AG10803 (cell line): ENCODE measurements at regions not wholly inside any gene's neighbourhood (a gene's known extent, or its start where the extent isn't known, plus 50 kb on each side); places are given as distances from the start of the nearest gene placed in this dataset.
"Not testable (repeated sequence)": the region's sequence is repeated elsewhere in the genome, so short reads cannot be mapped to it uniquely, and the experiment has no call there.

Source experiments
- DNase-seq: peaks from one replicate; pipeline ENCODE4 v3.0.0; 2010; ENCODE audit warnings: low read depth
- H3K4me3 ChIP-seq: 2 replicates; pipeline ENCODE4 v1.5.1; 2011; ENCODE audit warnings: mild to moderate bottlenecking, low read length, control low read depth
- TF ChIP-seq, protein P1 (sequence below): conservative IDR thresholded peaks from 2 replicates; pipeline ENCODE4 v1.5.1; 2011; ENCODE audit warnings: mild to moderate bottlenecking, low read length, control low read depth, inconsistent platforms

DNA sequence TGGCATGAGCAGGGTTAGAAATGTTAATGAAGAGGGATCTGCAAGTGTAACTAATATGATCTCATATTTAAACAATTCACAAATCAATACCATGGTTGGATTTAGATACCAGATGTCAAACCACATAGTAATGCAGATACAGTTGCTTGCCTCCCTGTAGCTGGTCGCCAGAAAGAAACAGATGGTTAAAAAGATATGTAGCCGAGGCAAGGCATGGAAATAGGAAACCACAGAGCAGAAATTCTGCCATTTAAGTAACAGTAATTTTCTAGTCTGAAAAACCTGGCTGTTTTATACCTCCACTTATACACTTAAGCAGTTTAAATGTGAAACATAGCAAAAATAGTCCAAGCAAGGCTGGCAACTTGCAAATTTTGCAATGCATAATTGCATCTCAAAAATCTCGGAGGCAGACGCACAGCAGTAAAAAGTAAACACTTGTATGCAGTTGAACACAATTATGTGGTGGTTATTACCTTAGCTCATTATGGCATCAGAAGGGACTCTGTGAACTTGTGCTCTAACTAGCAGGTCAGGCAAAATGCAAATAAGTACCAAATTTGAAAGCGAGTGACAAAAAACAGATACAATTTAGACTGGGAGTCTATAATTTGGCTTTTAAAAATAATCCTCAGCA, 126.8 kb downstream of the NAA11 start:
- TF ChIP-seq, protein P1, sequence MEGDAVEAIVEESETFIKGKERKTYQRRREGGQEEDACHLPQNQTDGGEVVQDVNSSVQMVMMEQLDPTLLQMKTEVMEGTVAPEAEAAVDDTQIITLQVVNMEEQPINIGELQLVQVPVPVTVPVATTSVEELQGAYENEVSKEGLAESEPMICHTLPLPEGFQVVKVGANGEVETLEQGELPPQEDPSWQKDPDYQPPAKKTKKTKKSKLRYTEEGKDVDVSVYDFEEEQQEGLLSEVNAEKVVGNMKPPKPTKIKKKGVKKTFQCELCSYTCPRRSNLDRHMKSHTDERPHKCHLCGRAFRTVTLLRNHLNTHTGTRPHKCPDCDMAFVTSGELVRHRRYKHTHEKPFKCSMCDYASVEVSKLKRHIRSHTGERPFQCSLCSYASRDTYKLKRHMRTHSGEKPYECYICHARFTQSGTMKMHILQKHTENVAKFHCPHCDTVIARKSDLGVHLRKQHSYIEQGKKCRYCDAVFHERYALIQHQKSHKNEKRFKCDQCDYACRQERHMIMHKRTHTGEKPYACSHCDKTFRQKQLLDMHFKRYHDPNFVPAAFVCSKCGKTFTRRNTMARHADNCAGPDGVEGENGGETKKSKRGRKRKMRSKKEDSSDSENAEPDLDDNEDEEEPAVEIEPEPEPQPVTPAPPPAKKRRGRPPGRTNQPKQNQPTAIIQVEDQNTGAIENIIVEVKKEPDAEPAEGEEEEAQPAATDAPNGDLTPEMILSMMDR, result no peak
- DNase-seq, result no peak
- no peak overlapping the region for H3K4me3 ChIP-seq

DNA sequence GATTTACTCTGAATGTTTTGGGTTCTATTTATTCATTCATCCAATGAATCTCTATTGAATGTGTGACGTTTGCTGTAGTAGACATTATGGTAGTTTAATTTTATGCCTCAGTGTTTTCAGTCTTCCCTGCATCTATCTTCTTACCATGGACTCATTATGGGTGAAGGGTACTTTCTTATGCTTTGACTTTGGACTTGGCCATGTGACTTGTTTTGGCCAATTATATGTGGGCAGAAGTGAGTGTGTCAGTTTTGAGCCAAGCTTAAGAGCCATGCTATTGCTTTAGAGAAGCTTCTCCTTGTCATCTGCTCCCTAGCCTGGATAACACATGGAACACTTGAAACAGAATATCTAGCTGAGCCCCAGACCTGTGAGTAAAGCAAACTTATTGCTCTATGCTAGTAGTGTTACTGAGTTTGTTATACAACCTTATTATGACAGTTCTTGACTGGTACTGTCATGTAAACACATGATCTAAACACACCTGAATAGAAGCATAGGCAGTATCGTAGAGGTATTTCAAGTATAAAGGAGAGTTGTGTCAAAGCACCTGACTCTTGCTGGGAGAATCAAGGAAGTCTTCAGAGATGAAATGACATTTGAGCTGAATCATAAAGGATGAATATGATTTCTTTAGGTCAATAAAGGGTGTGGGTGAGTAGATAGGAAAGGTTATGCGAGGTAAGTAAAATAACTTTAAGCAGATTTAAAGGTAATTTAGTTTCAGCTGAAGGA, 128.4 kb downstream of the NAA11 start:
- no peak overlapping the region for H3K4me3 ChIP-seq
- DNase-seq, result no peak
- TF ChIP-seq, protein P1, result no peak

DNA sequence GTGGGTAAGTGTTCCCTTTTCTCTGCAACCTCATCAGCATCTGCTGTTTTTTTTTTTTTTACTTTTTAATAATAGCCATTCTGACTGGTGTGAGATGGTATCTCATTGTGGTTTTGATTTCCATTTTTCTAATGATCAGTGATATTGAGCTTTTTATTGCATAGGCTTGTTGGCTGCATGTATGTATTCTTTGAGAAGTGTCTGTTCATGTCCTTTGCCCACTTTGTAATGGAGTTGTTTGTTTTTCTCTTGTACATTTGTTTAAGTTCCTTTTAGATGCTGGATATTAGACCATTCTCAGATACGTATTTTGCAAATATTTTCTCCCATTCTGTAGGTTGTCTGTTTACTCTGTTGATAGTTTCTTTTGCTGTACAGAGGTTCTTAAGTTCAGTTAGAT, 134.6 kb downstream of the NAA11 start:
- DNase-seq, H3K4me3 ChIP-seq: not testable (repeated sequence)

DNA sequence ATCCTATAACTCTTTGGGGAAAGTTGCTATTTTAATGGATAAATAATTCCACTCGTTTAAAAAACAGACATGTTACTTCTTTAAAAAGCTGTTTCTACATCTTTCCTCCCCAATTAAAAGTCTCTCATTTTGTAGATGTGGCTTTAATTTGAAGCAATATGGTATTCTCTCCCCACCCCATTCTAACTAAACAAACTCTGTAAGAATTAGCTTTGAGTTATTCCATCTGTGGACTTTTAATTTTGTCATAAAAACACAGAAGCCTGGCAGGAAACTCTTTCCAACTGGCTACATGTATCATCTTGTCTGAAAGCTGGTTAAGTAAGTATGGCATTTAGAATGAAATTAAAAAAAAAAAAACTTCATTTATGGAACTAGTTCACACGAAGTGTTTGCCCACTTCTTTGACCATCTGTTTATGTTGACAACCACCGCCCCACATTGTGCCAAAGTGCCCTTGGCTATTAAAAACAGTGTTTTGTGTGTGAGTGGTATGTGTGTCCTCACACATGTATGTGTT, 140.3 kb downstream of the NAA11 start:
- TF ChIP-seq, protein P1, result no peak
- no peak overlapping the region for H3K4me3 ChIP-seq
- no peak for DNase-seq

DNA sequence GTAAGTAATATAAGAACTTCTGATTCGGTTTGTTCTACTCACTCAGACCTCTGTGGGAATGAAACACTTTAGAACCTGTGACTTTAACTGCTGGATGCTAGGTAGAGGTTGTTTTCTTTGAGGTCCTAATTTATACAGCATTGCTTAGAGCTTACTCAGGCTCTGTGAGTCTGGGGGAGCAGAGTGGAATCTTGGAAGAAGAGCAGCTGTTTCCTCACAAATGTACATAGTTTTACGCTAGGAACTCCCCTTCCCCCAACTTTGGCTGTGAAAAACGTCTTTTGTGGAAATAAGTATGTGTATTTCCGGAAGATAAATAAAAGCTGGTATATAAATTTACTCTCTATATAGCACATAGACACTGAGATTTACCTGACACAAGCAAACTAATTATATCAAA, 141.4 kb downstream of the NAA11 start:
- H3K4me3 ChIP-seq, result no peak overlapping the region
- TF ChIP-seq, protein P1, result no peak
- no peak for DNase-seq

DNA sequence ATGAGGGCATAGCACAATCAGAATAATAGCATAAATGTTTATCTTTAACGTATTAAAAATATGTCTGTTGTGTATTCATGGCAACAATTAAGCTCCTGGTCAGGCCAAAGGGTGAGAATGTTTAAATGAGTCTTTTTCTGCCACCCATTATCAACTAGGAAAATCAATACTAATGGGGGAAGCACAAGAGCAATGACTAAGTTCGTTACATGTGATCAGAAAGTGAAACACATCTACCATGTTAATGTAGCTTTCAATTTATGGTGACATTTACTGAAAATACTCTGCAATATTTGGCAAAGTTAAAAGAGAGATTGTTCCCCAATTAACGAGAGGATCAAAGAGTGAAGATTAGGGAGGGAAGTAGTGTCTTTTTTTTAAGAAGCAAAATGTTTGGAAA, 143.7 kb downstream of the NAA11 start:
- H3K4me3 ChIP-seq, result no peak overlapping the region
- no peak for DNase-seq
- TF ChIP-seq, protein P1, result no peak

DNA sequence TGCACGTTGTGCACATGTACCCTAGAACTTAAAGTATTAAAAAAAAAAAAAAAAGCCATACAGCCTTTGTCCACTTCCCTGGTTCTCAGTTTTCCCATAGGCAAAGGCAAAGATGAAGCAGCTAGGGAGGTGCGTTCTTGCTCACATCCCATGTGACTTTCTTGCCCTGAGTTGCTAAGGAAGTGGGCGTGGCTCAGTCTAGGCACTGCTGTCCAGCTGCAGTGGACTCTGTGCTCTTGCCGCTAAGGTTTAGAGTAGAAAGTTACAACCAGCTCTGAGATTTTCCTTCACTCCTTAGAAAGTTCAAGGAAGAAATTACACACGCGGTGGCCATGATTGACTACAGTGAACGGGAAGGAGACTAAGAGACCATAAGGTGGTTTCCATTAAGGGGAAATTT, 144.7 kb downstream of the NAA11 start:
- no peak overlapping the region for H3K4me3 ChIP-seq
- no peak for DNase-seq
- TF ChIP-seq, protein P1, result no peak
